HL-60 (cell line): ENCODE measurements at regions not wholly inside any gene's neighbourhood (a gene's known extent, or its start where the extent isn't known, plus 50 kb on each side); places are given as distances from the start of the nearest gene placed in this dataset.

Experiments
- CTCF ChIP-seq: IDR thresholded peaks from one replicate; pipeline ENCODE4 v1.5.1; 2011; ENCODE audit warnings: low read length, control low read depth, inconsistent platforms; ENCODE audit not compliant: insufficient read depth
- GABPA ChIP-seq: IDR thresholded peaks from 2 replicates; pipeline ENCODE4 v1.6.1; 2012; ENCODE audit warnings: low read depth
- POLR2AphosphoS5 ChIP-seq: IDR thresholded peaks from 2 replicates; pipeline ENCODE4 v1.6.1; 2012; ENCODE audit warnings: low read depth
- REST ChIP-seq: IDR thresholded peaks from 2 replicates; pipeline ENCODE4 v1.6.1; 2012; ENCODE audit warnings: low read depth; ENCODE audit not compliant: insufficient replicate concordance
- SPI1 ChIP-seq: IDR thresholded peaks from 2 replicates; pipeline ENCODE4 v1.6.1; 2012; ENCODE audit warnings: low read depth, mild to moderate bottlenecking, borderline replicate concordance

GRCh38 chr15:58369261-58369701, 62.5 kb upstream of the LIPC start:
- no peak for TF ChIP-seq CTCF
- TF ChIP-seq REST: no peak
- TF ChIP-seq POLR2AphosphoS5: no peak
- TF ChIP-seq GABPA: no peak
- TF ChIP-seq SPI1: no peak
